ENCODE measurements at regions not wholly inside any gene's neighbourhood (a gene's known extent, or its start where the extent isn't known, plus 50 kb on each side); places are given as distances from the start of the nearest gene placed in this dataset.

DNA sequence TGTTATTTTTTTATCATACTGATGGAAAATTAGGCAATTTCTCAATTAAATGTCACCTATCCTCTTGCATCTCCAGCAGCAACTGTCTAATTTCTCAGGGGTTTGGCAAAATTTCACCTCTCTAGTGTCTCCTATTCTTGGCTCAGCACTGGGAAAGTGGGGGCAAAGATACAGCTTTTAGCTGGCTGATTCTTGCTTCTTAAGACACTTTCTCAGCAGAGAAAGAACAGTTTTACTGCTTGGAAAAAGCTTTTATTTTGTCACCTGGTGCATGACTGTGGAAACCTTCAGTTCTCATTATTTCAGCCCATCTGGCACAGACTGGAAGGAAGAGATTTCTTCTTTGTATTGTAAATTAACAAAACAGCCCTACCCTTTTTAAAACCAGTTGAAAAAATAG is 283.6 kb upstream of the SGCD start:
- ChIA-PET RAD21 (ENCODE audit: low non-redundant PET in 1 of 2, low total read pairs in 2 of 2, uncharacterized antibody in 2 of 2, unreplicated experiment in 2 of 2) (no interaction called here), CTCF (no interaction called here), POLR2A (no interaction called here)
- H3K27ac ChIP-seq (ENCODE audit: low read depth, low read length): no peak overlapping the region
- DNase-seq (ENCODE audit: low read depth, low spot score): no peak
- H3K79me2 ChIP-seq (ENCODE audit: insufficient read depth, low read length): no peaks in the 10 kb centered on the region
- no peak overlapping the region for H3K4me3 ChIP-seq (replicated peaks in 1 of 2; ENCODE audit: low read depth in 1 of 2, low read length in 2 of 2)
- TF ChIP-seq, protein P1, sequence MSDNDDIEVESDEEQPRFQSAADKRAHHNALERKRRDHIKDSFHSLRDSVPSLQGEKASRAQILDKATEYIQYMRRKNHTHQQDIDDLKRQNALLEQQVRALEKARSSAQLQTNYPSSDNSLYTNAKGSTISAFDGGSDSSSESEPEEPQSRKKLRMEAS (IDR thresholded peaks at IDR 0.05): no peak
- TF ChIP-seq EZH2 (IDR thresholded peaks at IDR 0.05) (no peak), SP1 (IDR thresholded peaks at IDR 0.05; ENCODE audit: low read depth) (no peak), ZNF274 (IDR thresholded peaks at IDR 0.05; ENCODE audit: low read depth, low read length) (no peak), JUND (IDR thresholded peaks at IDR 0.05) (no peak), SRF (IDR thresholded peaks at IDR 0.05; ENCODE audit: low read depth) (no peak), ELF1 (IDR thresholded peaks at IDR 0.05; ENCODE audit: borderline replicate concordance, low read depth) (no peak), EZH2phosphoT487 (IDR thresholded peaks at IDR 0.05; ENCODE audit: borderline replicate concordance) (no peak), POLR2A (IDR thresholded peaks at IDR 0.05; ENCODE audit: borderline replicate concordance, extremely low read depth, insufficient read depth, insufficient read length) (no peak), POLR2AphosphoS5 (IDR thresholded peaks at IDR 0.05; ENCODE audit: low read depth, low read length) (no peak), TCF7L2 (IDR thresholded peaks at IDR 0.05; ENCODE audit: borderline replicate concordance, extremely low read depth, insufficient read depth, insufficient read length) (no peak), ZFX (IDR thresholded peaks at IDR 0.05) (no peak)
- TF ChIP-seq, protein P2, sequence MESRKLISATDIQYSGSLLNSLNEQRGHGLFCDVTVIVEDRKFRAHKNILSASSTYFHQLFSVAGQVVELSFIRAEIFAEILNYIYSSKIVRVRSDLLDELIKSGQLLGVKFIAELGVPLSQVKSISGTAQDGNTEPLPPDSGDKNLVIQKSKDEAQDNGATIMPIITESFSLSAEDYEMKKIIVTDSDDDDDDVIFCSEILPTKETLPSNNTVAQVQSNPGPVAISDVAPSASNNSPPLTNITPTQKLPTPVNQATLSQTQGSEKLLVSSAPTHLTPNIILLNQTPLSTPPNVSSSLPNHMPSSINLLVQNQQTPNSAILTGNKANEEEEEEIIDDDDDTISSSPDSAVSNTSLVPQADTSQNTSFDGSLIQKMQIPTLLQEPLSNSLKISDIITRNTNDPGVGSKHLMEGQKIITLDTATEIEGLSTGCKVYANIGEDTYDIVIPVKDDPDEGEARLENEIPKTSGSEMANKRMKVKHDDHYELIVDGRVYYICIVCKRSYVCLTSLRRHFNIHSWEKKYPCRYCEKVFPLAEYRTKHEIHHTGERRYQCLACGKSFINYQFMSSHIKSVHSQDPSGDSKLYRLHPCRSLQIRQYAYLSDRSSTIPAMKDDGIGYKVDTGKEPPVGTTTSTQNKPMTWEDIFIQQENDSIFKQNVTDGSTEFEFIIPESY (IDR thresholded peaks at IDR 0.05; ENCODE audit: extremely low read depth, insufficient replicate concordance, low read length): no peak
- TF ChIP-seq, protein P3, sequence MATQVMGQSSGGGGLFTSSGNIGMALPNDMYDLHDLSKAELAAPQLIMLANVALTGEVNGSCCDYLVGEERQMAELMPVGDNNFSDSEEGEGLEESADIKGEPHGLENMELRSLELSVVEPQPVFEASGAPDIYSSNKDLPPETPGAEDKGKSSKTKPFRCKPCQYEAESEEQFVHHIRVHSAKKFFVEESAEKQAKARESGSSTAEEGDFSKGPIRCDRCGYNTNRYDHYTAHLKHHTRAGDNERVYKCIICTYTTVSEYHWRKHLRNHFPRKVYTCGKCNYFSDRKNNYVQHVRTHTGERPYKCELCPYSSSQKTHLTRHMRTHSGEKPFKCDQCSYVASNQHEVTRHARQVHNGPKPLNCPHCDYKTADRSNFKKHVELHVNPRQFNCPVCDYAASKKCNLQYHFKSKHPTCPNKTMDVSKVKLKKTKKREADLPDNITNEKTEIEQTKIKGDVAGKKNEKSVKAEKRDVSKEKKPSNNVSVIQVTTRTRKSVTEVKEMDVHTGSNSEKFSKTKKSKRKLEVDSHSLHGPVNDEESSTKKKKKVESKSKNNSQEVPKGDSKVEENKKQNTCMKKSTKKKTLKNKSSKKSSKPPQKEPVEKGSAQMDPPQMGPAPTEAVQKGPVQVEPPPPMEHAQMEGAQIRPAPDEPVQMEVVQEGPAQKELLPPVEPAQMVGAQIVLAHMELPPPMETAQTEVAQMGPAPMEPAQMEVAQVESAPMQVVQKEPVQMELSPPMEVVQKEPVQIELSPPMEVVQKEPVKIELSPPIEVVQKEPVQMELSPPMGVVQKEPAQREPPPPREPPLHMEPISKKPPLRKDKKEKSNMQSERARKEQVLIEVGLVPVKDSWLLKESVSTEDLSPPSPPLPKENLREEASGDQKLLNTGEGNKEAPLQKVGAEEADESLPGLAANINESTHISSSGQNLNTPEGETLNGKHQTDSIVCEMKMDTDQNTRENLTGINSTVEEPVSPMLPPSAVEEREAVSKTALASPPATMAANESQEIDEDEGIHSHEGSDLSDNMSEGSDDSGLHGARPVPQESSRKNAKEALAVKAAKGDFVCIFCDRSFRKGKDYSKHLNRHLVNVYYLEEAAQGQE (IDR thresholded peaks at IDR 0.05; ENCODE audit: low read depth): no peak
- TF ChIP-seq, protein P4, sequence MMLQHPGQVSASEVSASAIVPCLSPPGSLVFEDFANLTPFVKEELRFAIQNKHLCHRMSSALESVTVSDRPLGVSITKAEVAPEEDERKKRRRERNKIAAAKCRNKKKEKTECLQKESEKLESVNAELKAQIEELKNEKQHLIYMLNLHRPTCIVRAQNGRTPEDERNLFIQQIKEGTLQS (IDR thresholded peaks at IDR 0.05): no peak
- TF ChIP-seq, protein P5, sequence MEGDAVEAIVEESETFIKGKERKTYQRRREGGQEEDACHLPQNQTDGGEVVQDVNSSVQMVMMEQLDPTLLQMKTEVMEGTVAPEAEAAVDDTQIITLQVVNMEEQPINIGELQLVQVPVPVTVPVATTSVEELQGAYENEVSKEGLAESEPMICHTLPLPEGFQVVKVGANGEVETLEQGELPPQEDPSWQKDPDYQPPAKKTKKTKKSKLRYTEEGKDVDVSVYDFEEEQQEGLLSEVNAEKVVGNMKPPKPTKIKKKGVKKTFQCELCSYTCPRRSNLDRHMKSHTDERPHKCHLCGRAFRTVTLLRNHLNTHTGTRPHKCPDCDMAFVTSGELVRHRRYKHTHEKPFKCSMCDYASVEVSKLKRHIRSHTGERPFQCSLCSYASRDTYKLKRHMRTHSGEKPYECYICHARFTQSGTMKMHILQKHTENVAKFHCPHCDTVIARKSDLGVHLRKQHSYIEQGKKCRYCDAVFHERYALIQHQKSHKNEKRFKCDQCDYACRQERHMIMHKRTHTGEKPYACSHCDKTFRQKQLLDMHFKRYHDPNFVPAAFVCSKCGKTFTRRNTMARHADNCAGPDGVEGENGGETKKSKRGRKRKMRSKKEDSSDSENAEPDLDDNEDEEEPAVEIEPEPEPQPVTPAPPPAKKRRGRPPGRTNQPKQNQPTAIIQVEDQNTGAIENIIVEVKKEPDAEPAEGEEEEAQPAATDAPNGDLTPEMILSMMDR (IDR thresholded peaks at IDR 0.05 in 2 of 3, conservative IDR thresholded peaks at IDR 0.05 in 1 of 3; ENCODE audit: borderline replicate concordance in 1 of 3, insufficient read depth in 1 of 3, low read depth in 2 of 3, low read length in 2 of 3): no peak
- no peaks in the 10 kb centered on the region for H3K36me3 ChIP-seq (ENCODE audit: control insufficient read depth in 1 of 2, insufficient read depth in 2 of 2, low read length in 2 of 2)
- H3K27me3 ChIP-seq (ENCODE audit: insufficient read depth, low read length): no peaks in the 10 kb centered on the region
- ATAC-seq: no peak
- H3K9ac ChIP-seq (ENCODE audit: low read length): no peak overlapping the region
- intact Hi-C loops (cut with micrococcal nuclease): no loop called here
- H2AFZ ChIP-seq (ENCODE audit: low read depth, low read length, poor library complexity, severe bottlenecking): no peak overlapping the region
- H3K9me2 ChIP-seq (ENCODE audit: insufficient read depth): no peaks in the 10 kb centered on the region
- H3K9me3 ChIP-seq (ENCODE audit: control insufficient read depth in 1 of 2, insufficient read depth in 1 of 2, low read depth in 1 of 2, low read length in 2 of 2): peaks cover 0 to 6% of the 10 kb centered on the region in 2 experiments; a peak in 1 of 4 replicates
- H3K4me1 ChIP-seq (ENCODE audit: control insufficient read depth in 1 of 2, insufficient read depth in 2 of 2, low read length in 2 of 2): no peaks in the 10 kb centered on the region
- H4K20me1 ChIP-seq (ENCODE audit: insufficient read depth): no peaks in the 10 kb centered on the region
- BruUV-seq (replicated peaks): no TSS peak
- H3K4me2 ChIP-seq (ENCODE audit: low read length): no peak overlapping the region
